Parathyroid adenoma (tissue), 2 donors: ENCODE measurements at regions not wholly inside any gene's neighbourhood (a gene's known extent, or its start where the extent isn't known, plus 50 kb on each side); places are given as distances from the start of the nearest gene placed in this dataset.
A peak's percentile ranks its signal among the peaks of the same experiment; 100 is the strongest.

Source experiments
- H2AFZ ChIP-seq: fragments of 300-600 bp; sonication (generic); one replicate; pipeline ENCODE4 v1.7.0; 2017; ENCODE audit warnings: antibody characterized with exemption, mild to moderate bottlenecking
- H3K27ac ChIP-seq: fragments of 300-600 bp; sonication (generic); one replicate; pipeline ENCODE4 v1.7.0; 2017
- H3K27me3 ChIP-seq: fragments of 300-600 bp; sonication (generic); one replicate; pipeline ENCODE4 v1.7.0; 2017; ENCODE audit warnings: low read length; ENCODE audit not compliant: control insufficient read depth, insufficient read depth
- H3K36me3 ChIP-seq: fragments of 300-600 bp; sonication (generic); one replicate; pipeline ENCODE4 v1.7.0; 2017; ENCODE audit warnings: low read length; ENCODE audit not compliant: control insufficient read depth, insufficient read depth
- H3K4me1 ChIP-seq: fragments of 300-600 bp; sonication (generic); one replicate; pipeline ENCODE4 v1.7.0; 2017; ENCODE audit warnings: control low read depth
- H3K4me2 ChIP-seq: fragments of 300-600 bp; sonication (generic); one replicate; pipeline ENCODE4 v1.7.0; 2017; ENCODE audit warnings: low read length
- H3K4me3 ChIP-seq: fragments of 300-600 bp; sonication (generic); one replicate; pipeline ENCODE4 v1.7.0; 2017; ENCODE audit warnings: low read depth, low read length
- H3K79me2 ChIP-seq: fragments of 300-600 bp; sonication (generic); one replicate; pipeline ENCODE4 v1.7.0; 2017; ENCODE audit warnings: control low read depth
- H3K9ac ChIP-seq: fragments of 300-600 bp; sonication (generic); one replicate; pipeline ENCODE4 v1.7.0; 2017; ENCODE audit warnings: mild to moderate bottlenecking
- H3K9me3 ChIP-seq: fragments of 300-600 bp; sonication (generic); one replicate; pipeline ENCODE4 v1.7.0; 2017; ENCODE audit warnings: low read length; ENCODE audit not compliant: control insufficient read depth
- TF ChIP-seq, protein P1 (sequence below): fragments of 300-600 bp; sonication (generic); IDR thresholded peaks from one replicate; pipeline ENCODE4 v1.7.0; 2017; ENCODE audit warnings: antibody characterized with exemption, mild to moderate bottlenecking
- donor health status: primary hyperparathyroidism.

DNA sequence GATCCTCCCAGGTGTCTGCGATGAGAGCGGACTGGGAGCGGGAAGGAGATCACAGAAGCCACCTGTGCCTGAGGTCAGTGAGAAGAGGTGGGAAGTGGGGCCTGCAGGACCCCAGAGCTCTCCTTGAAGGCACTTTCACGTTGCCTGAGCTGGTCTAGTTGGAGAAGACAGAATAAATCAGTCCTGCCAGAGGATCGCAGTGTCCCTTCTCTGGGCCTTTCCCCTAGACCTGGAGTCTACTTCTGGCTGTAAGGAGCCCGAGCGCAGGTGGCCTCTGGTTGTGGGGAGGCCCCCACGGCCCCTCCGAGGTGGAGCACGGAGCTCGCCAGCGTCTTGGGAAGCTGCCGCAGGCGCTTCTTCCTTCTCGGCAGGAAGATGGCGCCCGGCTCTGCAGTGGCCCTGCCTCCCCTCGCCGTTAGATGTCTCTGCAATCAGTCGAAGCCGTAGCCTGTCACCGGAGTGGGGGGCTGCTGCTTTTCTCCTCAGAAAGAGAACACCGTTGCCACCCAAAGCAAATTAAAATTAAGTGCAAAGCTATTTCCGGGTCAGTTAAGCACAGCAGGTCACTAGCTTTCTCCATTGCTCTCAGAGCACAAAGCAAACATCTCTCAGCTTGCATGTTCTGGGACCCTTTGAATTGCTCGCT, 212.0 kb upstream of the MYT1L start:
- Histone ChIP-seq H3K9me3 (no peaks in the 10 kb centered on the region), H3K4me3 (no peak overlapping the region), H2AFZ (peak overlapping the region; percentile 65), H3K4me1 (no peaks in the 10 kb centered on the region), H3K4me2 (no peak overlapping the region), H3K27me3 (no peaks in the 10 kb centered on the region), H3K9ac (no peak overlapping the region), H3K27ac (no peak overlapping the region), H3K36me3 (no peaks in the 10 kb centered on the region), H3K79me2 (no peaks in the 10 kb centered on the region)
- TF ChIP-seq, protein P1, sequence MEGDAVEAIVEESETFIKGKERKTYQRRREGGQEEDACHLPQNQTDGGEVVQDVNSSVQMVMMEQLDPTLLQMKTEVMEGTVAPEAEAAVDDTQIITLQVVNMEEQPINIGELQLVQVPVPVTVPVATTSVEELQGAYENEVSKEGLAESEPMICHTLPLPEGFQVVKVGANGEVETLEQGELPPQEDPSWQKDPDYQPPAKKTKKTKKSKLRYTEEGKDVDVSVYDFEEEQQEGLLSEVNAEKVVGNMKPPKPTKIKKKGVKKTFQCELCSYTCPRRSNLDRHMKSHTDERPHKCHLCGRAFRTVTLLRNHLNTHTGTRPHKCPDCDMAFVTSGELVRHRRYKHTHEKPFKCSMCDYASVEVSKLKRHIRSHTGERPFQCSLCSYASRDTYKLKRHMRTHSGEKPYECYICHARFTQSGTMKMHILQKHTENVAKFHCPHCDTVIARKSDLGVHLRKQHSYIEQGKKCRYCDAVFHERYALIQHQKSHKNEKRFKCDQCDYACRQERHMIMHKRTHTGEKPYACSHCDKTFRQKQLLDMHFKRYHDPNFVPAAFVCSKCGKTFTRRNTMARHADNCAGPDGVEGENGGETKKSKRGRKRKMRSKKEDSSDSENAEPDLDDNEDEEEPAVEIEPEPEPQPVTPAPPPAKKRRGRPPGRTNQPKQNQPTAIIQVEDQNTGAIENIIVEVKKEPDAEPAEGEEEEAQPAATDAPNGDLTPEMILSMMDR, result peak; percentile 26

DNA sequence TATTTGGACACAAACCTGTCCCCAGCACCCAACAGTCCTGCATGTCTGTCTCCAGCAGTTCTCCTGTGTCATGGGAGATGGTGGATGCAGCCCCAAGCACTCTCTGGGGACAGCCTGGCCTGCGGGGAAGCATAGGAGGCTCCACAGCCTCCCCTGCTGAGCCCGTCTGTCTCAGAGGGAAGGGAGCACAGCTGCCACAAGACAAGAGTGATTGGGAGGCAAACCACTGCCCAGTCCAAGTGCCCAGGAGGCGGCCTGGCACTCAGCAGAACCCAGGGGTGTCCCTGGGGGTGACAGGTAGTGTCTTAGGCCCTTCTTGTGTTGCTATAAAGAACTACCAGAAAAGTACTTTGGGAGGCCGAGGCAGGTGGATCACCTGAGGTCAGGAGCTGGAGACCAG, 211.2 kb upstream of the MYT1L start:
- H3K4me3 ChIP-seq, result no peak overlapping the region

DNA sequence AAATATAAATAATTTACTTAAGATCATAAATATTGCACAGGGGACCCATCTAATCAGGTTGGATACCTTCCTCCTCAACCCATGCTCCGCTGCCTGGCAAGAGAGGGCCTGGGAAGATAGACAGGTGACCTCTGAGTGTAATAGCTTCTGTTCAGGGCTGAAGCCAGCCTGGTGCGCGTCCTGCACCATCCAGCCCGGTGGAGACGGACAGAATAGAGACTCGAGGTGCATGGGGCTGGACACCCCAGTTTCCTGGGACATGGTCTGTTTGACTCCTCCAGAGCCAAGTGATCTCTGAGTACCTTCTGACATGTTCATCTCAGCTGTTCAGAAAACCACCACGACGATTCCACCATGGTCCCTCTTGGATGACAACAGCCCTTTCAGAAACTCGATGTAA, 209.3 kb upstream of the MYT1L start:
- H3K36me3 ChIP-seq, result no peaks in the 10 kb centered on the region
- TF ChIP-seq, protein P1, result no peak
- no peak overlapping the region for H3K4me2 ChIP-seq
- no peaks in the 10 kb centered on the region for H3K27me3 ChIP-seq
- H3K9ac ChIP-seq, result no peak overlapping the region
- H3K4me3 ChIP-seq, result no peak overlapping the region
- H3K27ac ChIP-seq, result no peak overlapping the region
- no peaks in the 10 kb centered on the region for H3K79me2 ChIP-seq
- no peaks in the 10 kb centered on the region for H3K9me3 ChIP-seq
- H3K4me1 ChIP-seq, result no peaks in the 10 kb centered on the region
- H2AFZ ChIP-seq, result no peak overlapping the region

More for the DNA sequence above, 211.2 kb upstream of the MYT1L start:
- Histone ChIP-seq H3K27ac (no peak overlapping the region), H3K79me2 (no peaks in the 10 kb centered on the region), H3K4me2 (no peak overlapping the region), H2AFZ (no peak overlapping the region), H3K9ac (no peak overlapping the region), H3K27me3 (no peaks in the 10 kb centered on the region), H3K9me3 (no peaks in the 10 kb centered on the region), H3K36me3 (no peaks in the 10 kb centered on the region), H3K4me1 (no peaks in the 10 kb centered on the region)
- TF ChIP-seq, protein P1, result no peak

GRCh38 chr2:2536416-2537056, 205.5 kb upstream of the MYT1L start:
- no peaks in the 10 kb centered on the region for H3K9me3 ChIP-seq
- H3K4me3 ChIP-seq, result no peak overlapping the region
- no peaks in the 10 kb centered on the region for H3K4me1 ChIP-seq
- H3K36me3 ChIP-seq, result no peaks in the 10 kb centered on the region
- no peak overlapping the region for H3K27ac ChIP-seq
- no peak overlapping the region for H2AFZ ChIP-seq
- no peaks in the 10 kb centered on the region for H3K27me3 ChIP-seq
- TF ChIP-seq, protein P1, result no peak
- no peak overlapping the region for H3K4me2 ChIP-seq
- no peak overlapping the region for H3K9ac ChIP-seq
- no peaks in the 10 kb centered on the region for H3K79me2 ChIP-seq

DNA sequence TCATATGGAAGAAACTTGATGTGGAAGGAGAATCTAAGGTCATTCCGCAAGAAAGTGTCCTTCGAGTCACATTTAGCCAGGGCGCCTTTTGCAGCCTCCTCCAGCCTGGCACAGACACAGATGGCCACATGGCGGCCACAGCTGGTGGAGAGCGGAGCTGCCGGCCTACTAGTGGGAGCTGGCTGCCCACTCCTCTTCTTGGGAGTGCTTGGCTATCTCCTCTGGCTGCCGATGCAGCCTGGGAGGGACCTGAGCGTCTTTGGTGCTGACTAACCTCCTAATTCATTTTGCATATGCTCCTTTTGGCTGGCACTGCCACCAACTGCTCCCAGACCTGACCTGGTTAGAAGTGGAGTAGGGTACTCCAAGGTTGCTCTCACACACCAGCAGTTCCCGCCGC, 199.3 kb upstream of the MYT1L start:
- Histone ChIP-seq H3K4me2 (no peak overlapping the region), H3K4me3 (no peak overlapping the region), H2AFZ (no peak overlapping the region), H3K9ac (no peak overlapping the region), H3K79me2 (no peaks in the 10 kb centered on the region), H3K9me3 (no peaks in the 10 kb centered on the region), H3K4me1 (no peaks in the 10 kb centered on the region), H3K27ac (no peak overlapping the region), H3K27me3 (no peaks in the 10 kb centered on the region), H3K36me3 (no peaks in the 10 kb centered on the region)
- TF ChIP-seq, protein P1, result no peak
